HEK293 (cell line): ENCODE measurements at regions not wholly inside any gene's neighbourhood (a gene's known extent, or its start where the extent isn't known, plus 50 kb on each side); places are given as distances from the start of the nearest gene placed in this dataset.

Experiments used
- TSHZ1 ChIP-seq: fragments of 450-650 bp; formaldehyde crosslinking; IDR thresholded peaks from 2 replicates; pipeline ENCODE4 v1.5.1; 2016; ENCODE audit warnings: missing biosample characterization, missing genetic modification characterization, borderline replicate concordance
- YY1 ChIP-seq: fragments of 450-650 bp; formaldehyde crosslinking; IDR thresholded peaks from 2 replicates; pipeline ENCODE4 v1.5.1; 2018; ENCODE audit warnings: missing biosample characterization, missing genetic modification characterization
- ZNF221 ChIP-seq: fragments of 450-650 bp; formaldehyde crosslinking; IDR thresholded peaks from 2 replicates; pipeline ENCODE4 v1.5.1; 2017; ENCODE audit warnings: missing biosample characterization, missing genetic modification characterization, borderline replicate concordance
- ZNF302 ChIP-seq: fragments of 450-650 bp; formaldehyde crosslinking; IDR thresholded peaks from 2 replicates; pipeline ENCODE4 v1.5.1; 2016; ENCODE audit warnings: missing biosample characterization, missing genetic modification characterization, low read depth
- ZNF362 ChIP-seq: fragments of 450-650 bp; formaldehyde crosslinking; IDR thresholded peaks from 2 replicates; pipeline ENCODE4 v1.5.1; 2016; ENCODE audit warnings: missing biosample characterization, missing genetic modification characterization
- ZNF48 ChIP-seq: fragments of 450-650 bp; formaldehyde crosslinking; IDR thresholded peaks from 2 replicates; pipeline ENCODE4 v1.5.1; 2016; ENCODE audit warnings: missing biosample characterization, missing genetic modification characterization
- ZNF501 ChIP-seq: fragments of 450-650 bp; formaldehyde crosslinking; IDR thresholded peaks from 2 replicates; pipeline ENCODE4 v1.5.1; 2016; ENCODE audit warnings: missing biosample characterization, missing genetic modification characterization
- ZNF510 ChIP-seq: fragments of 450-650 bp; formaldehyde crosslinking; IDR thresholded peaks from 2 replicates; pipeline ENCODE4 v1.5.1; 2018; ENCODE audit warnings: mild to moderate bottlenecking, missing genetic modification characterization, missing biosample characterization; ENCODE audit not compliant: insufficient replicate concordance
- ZNF621 ChIP-seq: fragments of 450-650 bp; formaldehyde crosslinking; IDR thresholded peaks from 2 replicates; pipeline ENCODE4 v1.5.1; 2017; ENCODE audit warnings: missing biosample characterization, missing genetic modification characterization
- TF ChIP-seq, protein P1 (sequence below): IDR thresholded peaks from 2 replicates; pipeline ENCODE4 v1.6.1; 2011; ENCODE audit warnings: mild to moderate bottlenecking, low read depth, low read length, borderline replicate concordance
- TF ChIP-seq, protein P2 (sequence below): fragments of 450-650 bp; formaldehyde crosslinking; IDR thresholded peaks from 2 replicates; pipeline ENCODE4 v1.5.1; 2016; ENCODE audit warnings: missing biosample characterization, missing genetic modification characterization
- TF ChIP-seq, protein P3 (sequence below): fragments of 450-650 bp; IDR thresholded peaks from 2 replicates; pipeline ENCODE4 v1.5.1; 2018; ENCODE audit warnings: missing biosample characterization, mild to moderate bottlenecking, missing genetic modification characterization
- TF ChIP-seq, protein P4 (sequence below): fragments of 450-650 bp; formaldehyde crosslinking; IDR thresholded peaks from 2 replicates; pipeline ENCODE4 v1.5.1; 2016; ENCODE audit warnings: missing biosample characterization, missing genetic modification characterization
- TF ChIP-seq, protein P5 (sequence below): fragments of 450-650 bp; IDR thresholded peaks from 2 replicates; pipeline ENCODE4 v1.5.1; 2018; ENCODE audit warnings: missing biosample characterization, missing genetic modification characterization

DNA sequence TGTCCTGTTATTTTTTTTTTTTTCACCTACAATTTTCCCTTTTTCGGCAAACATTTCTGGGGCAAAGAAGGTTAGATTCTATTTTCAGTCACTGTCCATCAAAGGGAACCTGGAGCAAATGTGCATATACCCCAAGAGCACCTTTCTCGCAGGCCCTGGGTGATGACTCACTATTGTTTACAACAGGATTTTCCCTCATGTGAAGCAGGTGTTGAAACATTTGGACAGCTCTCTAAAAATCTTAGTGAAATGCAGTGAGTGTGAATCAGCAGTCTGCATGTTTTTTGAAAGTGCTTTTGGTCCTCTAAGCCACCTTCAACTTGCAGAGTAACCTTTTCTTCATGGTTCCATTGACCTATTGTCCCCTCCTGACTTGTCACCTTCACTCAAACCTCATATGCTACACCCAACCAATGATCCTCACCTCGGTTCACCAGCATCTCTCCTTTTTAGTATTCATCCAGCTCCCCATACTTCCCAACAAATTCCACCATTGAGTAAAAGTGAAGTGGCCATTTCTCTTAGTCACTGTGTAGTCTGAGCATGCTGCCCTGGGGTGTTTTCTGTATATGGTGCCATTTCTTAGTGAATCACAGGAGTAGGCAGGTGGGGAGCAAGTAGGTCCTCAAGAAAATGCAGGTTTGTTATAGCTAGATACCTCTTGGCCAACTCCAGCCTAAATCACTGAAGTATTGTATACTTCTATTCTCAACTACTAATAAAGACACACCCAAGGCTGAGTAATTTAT, 260.2 kb downstream of the BMP4 start:
- no peak for TF ChIP-seq TSHZ1 (tag by site-specific recombination)
- TF ChIP-seq ZNF48 (tag by site-specific recombination), result no peak
- no peak for TF ChIP-seq ZNF302 (tag by site-specific recombination)
- TF ChIP-seq, protein P1, sequence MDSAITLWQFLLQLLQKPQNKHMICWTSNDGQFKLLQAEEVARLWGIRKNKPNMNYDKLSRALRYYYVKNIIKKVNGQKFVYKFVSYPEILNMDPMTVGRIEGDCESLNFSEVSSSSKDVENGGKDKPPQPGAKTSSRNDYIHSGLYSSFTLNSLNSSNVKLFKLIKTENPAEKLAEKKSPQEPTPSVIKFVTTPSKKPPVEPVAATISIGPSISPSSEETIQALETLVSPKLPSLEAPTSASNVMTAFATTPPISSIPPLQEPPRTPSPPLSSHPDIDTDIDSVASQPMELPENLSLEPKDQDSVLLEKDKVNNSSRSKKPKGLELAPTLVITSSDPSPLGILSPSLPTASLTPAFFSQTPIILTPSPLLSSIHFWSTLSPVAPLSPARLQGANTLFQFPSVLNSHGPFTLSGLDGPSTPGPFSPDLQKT, result no peak
- TF ChIP-seq, protein P2, sequence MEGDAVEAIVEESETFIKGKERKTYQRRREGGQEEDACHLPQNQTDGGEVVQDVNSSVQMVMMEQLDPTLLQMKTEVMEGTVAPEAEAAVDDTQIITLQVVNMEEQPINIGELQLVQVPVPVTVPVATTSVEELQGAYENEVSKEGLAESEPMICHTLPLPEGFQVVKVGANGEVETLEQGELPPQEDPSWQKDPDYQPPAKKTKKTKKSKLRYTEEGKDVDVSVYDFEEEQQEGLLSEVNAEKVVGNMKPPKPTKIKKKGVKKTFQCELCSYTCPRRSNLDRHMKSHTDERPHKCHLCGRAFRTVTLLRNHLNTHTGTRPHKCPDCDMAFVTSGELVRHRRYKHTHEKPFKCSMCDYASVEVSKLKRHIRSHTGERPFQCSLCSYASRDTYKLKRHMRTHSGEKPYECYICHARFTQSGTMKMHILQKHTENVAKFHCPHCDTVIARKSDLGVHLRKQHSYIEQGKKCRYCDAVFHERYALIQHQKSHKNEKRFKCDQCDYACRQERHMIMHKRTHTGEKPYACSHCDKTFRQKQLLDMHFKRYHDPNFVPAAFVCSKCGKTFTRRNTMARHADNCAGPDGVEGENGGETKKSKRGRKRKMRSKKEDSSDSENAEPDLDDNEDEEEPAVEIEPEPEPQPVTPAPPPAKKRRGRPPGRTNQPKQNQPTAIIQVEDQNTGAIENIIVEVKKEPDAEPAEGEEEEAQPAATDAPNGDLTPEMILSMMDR (tag by site-specific recombination), result no peak
- TF ChIP-seq ZNF510 (tag by site-specific recombination), result no peak
- TF ChIP-seq ZNF501 (tag by site-specific recombination), result no peak
- TF ChIP-seq, protein P3, sequence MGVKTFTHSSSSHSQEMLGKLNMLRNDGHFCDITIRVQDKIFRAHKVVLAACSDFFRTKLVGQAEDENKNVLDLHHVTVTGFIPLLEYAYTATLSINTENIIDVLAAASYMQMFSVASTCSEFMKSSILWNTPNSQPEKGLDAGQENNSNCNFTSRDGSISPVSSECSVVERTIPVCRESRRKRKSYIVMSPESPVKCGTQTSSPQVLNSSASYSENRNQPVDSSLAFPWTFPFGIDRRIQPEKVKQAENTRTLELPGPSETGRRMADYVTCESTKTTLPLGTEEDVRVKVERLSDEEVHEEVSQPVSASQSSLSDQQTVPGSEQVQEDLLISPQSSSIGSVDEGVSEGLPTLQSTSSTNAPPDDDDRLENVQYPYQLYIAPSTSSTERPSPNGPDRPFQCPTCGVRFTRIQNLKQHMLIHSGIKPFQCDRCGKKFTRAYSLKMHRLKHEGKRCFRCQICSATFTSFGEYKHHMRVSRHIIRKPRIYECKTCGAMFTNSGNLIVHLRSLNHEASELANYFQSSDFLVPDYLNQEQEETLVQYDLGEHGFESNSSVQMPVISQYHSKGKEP, result no peak
- TF ChIP-seq ZNF362 (tag by site-specific recombination), result no peak
- no peak for TF ChIP-seq ZNF621 (tag by site-specific recombination)
- TF ChIP-seq, protein P4, sequence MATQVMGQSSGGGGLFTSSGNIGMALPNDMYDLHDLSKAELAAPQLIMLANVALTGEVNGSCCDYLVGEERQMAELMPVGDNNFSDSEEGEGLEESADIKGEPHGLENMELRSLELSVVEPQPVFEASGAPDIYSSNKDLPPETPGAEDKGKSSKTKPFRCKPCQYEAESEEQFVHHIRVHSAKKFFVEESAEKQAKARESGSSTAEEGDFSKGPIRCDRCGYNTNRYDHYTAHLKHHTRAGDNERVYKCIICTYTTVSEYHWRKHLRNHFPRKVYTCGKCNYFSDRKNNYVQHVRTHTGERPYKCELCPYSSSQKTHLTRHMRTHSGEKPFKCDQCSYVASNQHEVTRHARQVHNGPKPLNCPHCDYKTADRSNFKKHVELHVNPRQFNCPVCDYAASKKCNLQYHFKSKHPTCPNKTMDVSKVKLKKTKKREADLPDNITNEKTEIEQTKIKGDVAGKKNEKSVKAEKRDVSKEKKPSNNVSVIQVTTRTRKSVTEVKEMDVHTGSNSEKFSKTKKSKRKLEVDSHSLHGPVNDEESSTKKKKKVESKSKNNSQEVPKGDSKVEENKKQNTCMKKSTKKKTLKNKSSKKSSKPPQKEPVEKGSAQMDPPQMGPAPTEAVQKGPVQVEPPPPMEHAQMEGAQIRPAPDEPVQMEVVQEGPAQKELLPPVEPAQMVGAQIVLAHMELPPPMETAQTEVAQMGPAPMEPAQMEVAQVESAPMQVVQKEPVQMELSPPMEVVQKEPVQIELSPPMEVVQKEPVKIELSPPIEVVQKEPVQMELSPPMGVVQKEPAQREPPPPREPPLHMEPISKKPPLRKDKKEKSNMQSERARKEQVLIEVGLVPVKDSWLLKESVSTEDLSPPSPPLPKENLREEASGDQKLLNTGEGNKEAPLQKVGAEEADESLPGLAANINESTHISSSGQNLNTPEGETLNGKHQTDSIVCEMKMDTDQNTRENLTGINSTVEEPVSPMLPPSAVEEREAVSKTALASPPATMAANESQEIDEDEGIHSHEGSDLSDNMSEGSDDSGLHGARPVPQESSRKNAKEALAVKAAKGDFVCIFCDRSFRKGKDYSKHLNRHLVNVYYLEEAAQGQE (tag by site-specific recombination), result no peak
- TF ChIP-seq ZNF221 (tag by site-specific recombination), result no peak
- TF ChIP-seq, protein P5, sequence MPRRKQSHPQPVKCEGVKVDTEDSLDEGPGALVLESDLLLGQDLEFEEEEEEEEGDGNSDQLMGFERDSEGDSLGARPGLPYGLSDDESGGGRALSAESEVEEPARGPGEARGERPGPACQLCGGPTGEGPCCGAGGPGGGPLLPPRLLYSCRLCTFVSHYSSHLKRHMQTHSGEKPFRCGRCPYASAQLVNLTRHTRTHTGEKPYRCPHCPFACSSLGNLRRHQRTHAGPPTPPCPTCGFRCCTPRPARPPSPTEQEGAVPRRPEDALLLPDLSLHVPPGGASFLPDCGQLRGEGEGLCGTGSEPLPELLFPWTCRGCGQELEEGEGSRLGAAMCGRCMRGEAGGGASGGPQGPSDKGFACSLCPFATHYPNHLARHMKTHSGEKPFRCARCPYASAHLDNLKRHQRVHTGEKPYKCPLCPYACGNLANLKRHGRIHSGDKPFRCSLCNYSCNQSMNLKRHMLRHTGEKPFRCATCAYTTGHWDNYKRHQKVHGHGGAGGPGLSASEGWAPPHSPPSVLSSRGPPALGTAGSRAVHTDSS (tag by site-specific recombination), result no peak
- no peak for TF ChIP-seq YY1
